ENCODE measurements at regions not wholly inside any gene's neighbourhood (a gene's known extent, or its start where the extent isn't known, plus 50 kb on each side); places are given as distances from the start of the nearest gene placed in this dataset.

DNA sequence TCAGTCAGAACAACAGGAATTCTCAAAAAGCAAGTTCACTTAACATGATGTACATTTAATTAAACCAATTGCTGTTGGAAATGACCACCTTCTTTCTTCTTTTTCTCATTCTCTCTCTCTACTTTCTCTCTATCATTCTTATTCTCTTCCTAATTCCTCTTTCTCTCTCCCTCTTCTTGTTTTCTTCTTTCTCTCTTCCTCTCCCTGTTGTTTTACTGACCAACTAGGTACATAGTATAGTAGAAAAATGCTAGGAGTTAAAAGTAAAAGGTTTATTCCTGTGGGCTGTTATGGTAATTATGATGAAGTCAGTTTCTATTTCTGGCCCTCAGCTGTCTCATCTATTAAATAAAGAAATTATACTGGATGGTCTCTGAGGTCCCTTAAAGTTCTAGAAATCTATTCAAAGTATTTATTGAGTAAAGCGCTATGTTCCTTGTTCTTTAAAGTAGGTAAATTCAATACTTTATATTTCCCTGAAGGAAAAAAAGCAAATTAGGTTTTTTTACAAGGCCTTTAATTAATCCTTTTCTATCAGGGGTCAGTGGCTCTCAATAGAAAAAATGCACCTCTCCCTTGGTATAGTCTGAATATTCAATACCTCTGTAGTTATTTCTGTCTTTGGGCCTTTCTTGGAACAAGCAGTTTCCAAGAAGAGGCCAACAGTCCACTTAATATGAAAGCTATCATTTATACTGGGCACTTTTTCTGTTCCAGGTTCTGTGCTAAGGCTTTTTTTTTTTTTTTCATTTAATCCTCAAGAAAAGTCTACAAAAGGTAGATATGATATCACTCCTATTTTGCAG lies 102.3 kb upstream of the SLC30A5 start:
- Histone ChIP-seq H3K27me3 (ENCODE audit: control insufficient read depth in 2 of 2, insufficient read depth in 2 of 2, low read length in 2 of 2) (no peaks in the 10 kb centered on the region), H3K4me2 (replicated peaks; ENCODE audit: extremely low read depth, low read length, poor library complexity, severe bottlenecking) (no peak overlapping the region), H3K4me3 (replicated peaks in 1 of 3; ENCODE audit: low read depth in 2 of 3, low read length in 3 of 3) (no peak overlapping the region), H3K9ac (ENCODE audit: insufficient read depth, low read length, poor library complexity, severe bottlenecking) (no peak overlapping the region), H3K79me2 (ENCODE audit: insufficient read depth, low read length) (no peaks in the 10 kb centered on the region), H3K4me1 (ENCODE audit: control insufficient read depth in 1 of 2, insufficient read depth in 2 of 2, low read length in 2 of 2) (no peaks in the 10 kb centered on the region), H3K36me3 (replicated peaks in 1 of 2; ENCODE audit: control insufficient read depth in 1 of 2, insufficient read depth in 2 of 2, low read length in 2 of 2) (no peaks in the 10 kb centered on the region), H3K27ac (ENCODE audit: low read depth in 1 of 2, low read length in 2 of 2) (no peak overlapping the region), H2AFZ (ENCODE audit: insufficient read depth, low read depth, low read length, poor library complexity, severe bottlenecking) (no peak overlapping the region), H3K9me3 (replicated peaks in 1 of 2; ENCODE audit: control insufficient read depth in 1 of 2, insufficient read depth in 1 of 2, low read length in 2 of 2) (no peaks in the 10 kb centered on the region), H4K20me1 (ENCODE audit: insufficient read depth, low read length) (no peaks in the 10 kb centered on the region)
- Mint-ChIP-seq H3K36me3 (no peaks in the 10 kb centered on the region), H3K9me3 (peaks cover 0 to 6% (median under 1%) of the 10 kb centered on the region in 7 donors), H3K4me1 (peaks cover 3% of the 10 kb centered on the region), H3K4me3 (no peak overlapping the region), H3K27me3 (ENCODE audit: low read depth in 3 of 3) (peaks cover 0 to 6% (median 0%) of the 10 kb centered on the region in 3 donors), H3K27ac (no peak overlapping the region)
- intact Hi-C loops (cut with micrococcal nuclease) = no loop called here
- no CpG with 5 or more reads among the region's 1 CpG for WGBS (ENCODE audit: insufficient coverage)
- no peak for DNase-seq
- TF ChIP-seq, protein P1, sequence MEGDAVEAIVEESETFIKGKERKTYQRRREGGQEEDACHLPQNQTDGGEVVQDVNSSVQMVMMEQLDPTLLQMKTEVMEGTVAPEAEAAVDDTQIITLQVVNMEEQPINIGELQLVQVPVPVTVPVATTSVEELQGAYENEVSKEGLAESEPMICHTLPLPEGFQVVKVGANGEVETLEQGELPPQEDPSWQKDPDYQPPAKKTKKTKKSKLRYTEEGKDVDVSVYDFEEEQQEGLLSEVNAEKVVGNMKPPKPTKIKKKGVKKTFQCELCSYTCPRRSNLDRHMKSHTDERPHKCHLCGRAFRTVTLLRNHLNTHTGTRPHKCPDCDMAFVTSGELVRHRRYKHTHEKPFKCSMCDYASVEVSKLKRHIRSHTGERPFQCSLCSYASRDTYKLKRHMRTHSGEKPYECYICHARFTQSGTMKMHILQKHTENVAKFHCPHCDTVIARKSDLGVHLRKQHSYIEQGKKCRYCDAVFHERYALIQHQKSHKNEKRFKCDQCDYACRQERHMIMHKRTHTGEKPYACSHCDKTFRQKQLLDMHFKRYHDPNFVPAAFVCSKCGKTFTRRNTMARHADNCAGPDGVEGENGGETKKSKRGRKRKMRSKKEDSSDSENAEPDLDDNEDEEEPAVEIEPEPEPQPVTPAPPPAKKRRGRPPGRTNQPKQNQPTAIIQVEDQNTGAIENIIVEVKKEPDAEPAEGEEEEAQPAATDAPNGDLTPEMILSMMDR (IDR thresholded peaks at IDR 0.05) = no peak

DNA sequence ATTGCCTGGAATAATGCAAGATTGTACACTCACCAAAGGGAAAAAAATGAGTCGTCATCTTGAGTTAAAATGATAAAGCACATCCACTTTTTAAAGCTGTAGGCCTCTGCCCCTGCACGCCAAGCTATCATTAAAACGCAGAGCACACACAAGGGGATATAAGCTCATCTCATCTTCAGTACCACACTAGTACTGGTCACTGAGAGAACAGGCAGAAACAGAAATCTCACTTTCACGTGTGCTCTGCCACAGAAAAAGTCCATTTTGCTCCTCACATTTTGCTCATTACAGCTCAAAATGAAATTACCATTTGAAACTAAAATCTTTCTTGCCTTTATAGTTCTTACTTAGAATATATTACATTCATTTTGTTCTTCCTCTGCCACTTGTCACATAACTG lies 99.2 kb upstream of the SLC30A5 start:
- Histone ChIP-seq H3K9me3 (replicated peaks in 1 of 2; ENCODE audit: control insufficient read depth in 1 of 2, insufficient read depth in 1 of 2, low read length in 2 of 2) (no peaks in the 10 kb centered on the region), H3K79me2 (ENCODE audit: insufficient read depth, low read length) (no peaks in the 10 kb centered on the region), H2AFZ (ENCODE audit: insufficient read depth, low read depth, low read length, poor library complexity, severe bottlenecking) (no peak overlapping the region), H3K27me3 (ENCODE audit: control insufficient read depth in 2 of 2, insufficient read depth in 2 of 2, low read length in 2 of 2) (no peaks in the 10 kb centered on the region), H3K4me1 (ENCODE audit: control insufficient read depth in 1 of 2, insufficient read depth in 2 of 2, low read length in 2 of 2) (no peaks in the 10 kb centered on the region), H3K9ac (ENCODE audit: insufficient read depth, low read length, poor library complexity, severe bottlenecking) (no peak overlapping the region), H3K36me3 (replicated peaks in 1 of 2; ENCODE audit: control insufficient read depth in 1 of 2, insufficient read depth in 2 of 2, low read length in 2 of 2) (no peaks in the 10 kb centered on the region), H3K4me3 (replicated peaks in 1 of 3; ENCODE audit: low read depth in 2 of 3, low read length in 3 of 3) (no peak overlapping the region), H3K27ac (ENCODE audit: low read depth in 1 of 2, low read length in 2 of 2) (no peak overlapping the region), H4K20me1 (ENCODE audit: insufficient read depth, low read length) (no peaks in the 10 kb centered on the region), H3K4me2 (replicated peaks; ENCODE audit: extremely low read depth, low read length, poor library complexity, severe bottlenecking) (no peak overlapping the region)
- no peaks in the 10 kb centered on the region for H3K36me3 Mint-ChIP-seq
- intact Hi-C loops (cut with micrococcal nuclease) = no loop called here
- peaks cover 0 to 3% (median 2%) of the 10 kb centered on the region in 7 donors for H3K9me3 Mint-ChIP-seq
- no peak for DNase-seq
- peaks cover 5% of the 10 kb centered on the region for H3K4me1 Mint-ChIP-seq
- H3K27me3 Mint-ChIP-seq (ENCODE audit: low read depth in 3 of 3) = peaks cover 0 to 4% (median 1%) of the 10 kb centered on the region in 3 donors
- WGBS (ENCODE audit: insufficient coverage) = 78% methylated on average over 3 of the region's 4 CpGs
- TF ChIP-seq, protein P1 (IDR thresholded peaks at IDR 0.05) = no peak
- H3K4me3 Mint-ChIP-seq = no peak overlapping the region
- no peak overlapping the region for H3K27ac Mint-ChIP-seq

All from CD14-positive monocyte (primary cell).